Liver (tissue), 8 donors: ENCODE measurements at regions not wholly inside any gene's neighbourhood (a gene's known extent, or its start where the extent isn't known, plus 50 kb on each side); places are given as distances from the start of the nearest gene placed in this dataset.

Experiments used
- DNase-seq: peaks from one replicate; pipeline ENCODE4 v3.0.0-alpha.2; 2017; ENCODE audit warnings: low spot score
- H3K27ac ChIP-seq, 2 donors: one replicate each; pipeline ENCODE4 v1.7.0; 2013; ENCODE audit warnings: inconsistent platforms in 2 of 2, low read length in 2 of 2, control low read depth in 1 of 2, low read depth in 1 of 2, mild to moderate bottlenecking in 1 of 2
- H3K27me3 ChIP-seq, 4 donors: one replicate each; pipeline versions ENCODE4 v1.6.1 to v1.7.0; 2013; ENCODE audit warnings: low read length in 3 of 4, inconsistent platforms in 1 of 4, mild to moderate bottlenecking in 1 of 4, moderate library complexity in 1 of 4; ENCODE audit not compliant: control insufficient read depth in 4 of 4, insufficient read depth in 4 of 4
- H3K36me3 ChIP-seq, 4 donors: one replicate each; pipeline versions ENCODE4 v1.6.1 to v1.7.0; 2013; ENCODE audit warnings: low read length in 3 of 4, mild to moderate bottlenecking in 3 of 4, low read depth in 1 of 4, moderate library complexity in 1 of 4; ENCODE audit not compliant: control insufficient read depth in 4 of 4, insufficient read depth in 3 of 4
- H3K4me1 ChIP-seq, 4 donors: one replicate each; pipeline versions ENCODE4 v1.6.1 to v1.7.0; 2013; ENCODE audit warnings: low read length in 3 of 4, mild to moderate bottlenecking in 3 of 4, moderate library complexity in 1 of 4; ENCODE audit not compliant: control insufficient read depth in 4 of 4, insufficient read depth in 4 of 4
- H3K4me3 ChIP-seq, 3 donors: one replicate each; pipeline versions ENCODE4 v1.6.1 to v1.7.0; 2013; ENCODE audit warnings: low read length in 3 of 3, control low read depth in 1 of 3, low read depth in 1 of 3, mild to moderate bottlenecking in 1 of 3
- H3K9ac ChIP-seq, 2 donors: one replicate each; pipeline ENCODE4 v1.7.0; 2013; ENCODE audit warnings: low read length in 2 of 2, mild to moderate bottlenecking in 2 of 2, moderate library complexity in 2 of 2, control low read depth in 1 of 2, low read depth in 1 of 2
- H3K9me3 ChIP-seq, 4 donors: one replicate each; pipeline versions ENCODE4 v1.6.1 to v1.7.0; 2013; ENCODE audit warnings: low read length in 3 of 4; ENCODE audit not compliant: control insufficient read depth in 4 of 4
- EGR1 ChIP-seq, 2 donors: IDR thresholded peaks; 2 replicates each; pipeline ENCODE4 v1.6.1; 2016 to 2018; ENCODE audit warnings: antibody characterized with exemption in 2 of 2, low read depth in 2 of 2
- FOXA1 ChIP-seq: IDR thresholded peaks from 2 replicates; pipeline ENCODE4 v1.6.1; 2016; ENCODE audit warnings: antibody characterized with exemption
- FOXA2 ChIP-seq: IDR thresholded peaks from 2 replicates; pipeline ENCODE4 v1.6.1; 2016; ENCODE audit warnings: antibody characterized with exemption
- GABPA ChIP-seq, 2 donors: IDR thresholded peaks in 1 of 2; conservative IDR thresholded peaks in 1 of 2; 2 replicates each; pipeline ENCODE4 v1.6.1; 2016; ENCODE audit warnings: antibody characterized with exemption in 2 of 2, mild to moderate bottlenecking in 1 of 2, moderate library complexity in 1 of 2
- HNF4A ChIP-seq, 2 donors: conservative IDR thresholded peaks; 2 replicates each; pipeline ENCODE4 v1.6.1; 2016; ENCODE audit warnings: antibody characterized with exemption in 2 of 2, mild to moderate bottlenecking in 2 of 2
- HNF4G ChIP-seq: IDR thresholded peaks from 2 replicates; pipeline ENCODE4 v1.6.1; 2016; ENCODE audit warnings: antibody characterized with exemption
- JUND ChIP-seq, 2 donors: IDR thresholded peaks; 2 replicates each; pipeline ENCODE4 v1.6.1; 2016; ENCODE audit warnings: antibody characterized with exemption in 2 of 2
- NR2F2 ChIP-seq: IDR thresholded peaks from 2 replicates; pipeline ENCODE4 v1.6.1; 2016; ENCODE audit warnings: antibody characterized with exemption
- RAD21 ChIP-seq, 2 donors: IDR thresholded peaks; 2 replicates each; pipeline ENCODE4 v1.6.1; 2016; ENCODE audit warnings: antibody characterized with exemption in 2 of 2, mild to moderate bottlenecking in 2 of 2
- RXRA ChIP-seq, 2 donors: IDR thresholded peaks; 2 replicates each; pipeline ENCODE4 v1.6.1; 2017 to 2018; ENCODE audit warnings: antibody characterized with exemption in 2 of 2, mild to moderate bottlenecking in 1 of 2
- SP1 ChIP-seq: IDR thresholded peaks from 2 replicates; pipeline ENCODE4 v1.6.1; 2018; ENCODE audit warnings: antibody characterized with exemption, mild to moderate bottlenecking
- TAF1 ChIP-seq: conservative IDR thresholded peaks from 2 replicates; pipeline ENCODE4 v1.6.1; 2016; ENCODE audit warnings: antibody characterized with exemption, mild to moderate bottlenecking
- YY1 ChIP-seq: IDR thresholded peaks from 2 replicates; pipeline ENCODE4 v1.6.1; 2016; ENCODE audit warnings: antibody characterized with exemption, mild to moderate bottlenecking
- ZBTB33 ChIP-seq: IDR thresholded peaks from 2 replicates; pipeline ENCODE4 v1.6.1; 2016; ENCODE audit warnings: antibody characterized with exemption
- WGBS: extraction: QIAGEN DNeasy Blood & Tissue Kit; methylation state at CpG from one replicate; pipeline ENCODE4 v1.1.7; 2013; 5-methylcytosine and 5-hydroxymethylcytosine counted together
- TF ChIP-seq, protein P1 (sequence below): IDR thresholded peaks from 2 replicates; pipeline ENCODE4 v1.6.1; 2016; ENCODE audit warnings: antibody characterized with exemption, mild to moderate bottlenecking
- TF ChIP-seq, protein P2 (sequence below): IDR thresholded peaks from 2 replicates; pipeline ENCODE4 v1.6.1; 2016; ENCODE audit warnings: antibody characterized with exemption
- TF ChIP-seq, protein P3 (sequence below): fragments of 150-350 bp; IDR thresholded peaks from 2 replicates; pipeline ENCODE4 v1.5.1; 2017; ENCODE audit warnings: improper control_type of control experiment, low read depth, low read length; ENCODE audit not compliant: missing input control
- TF ChIP-seq, protein P4 (sequence below): IDR thresholded peaks from 2 replicates; pipeline ENCODE4 v1.6.1; 2016; ENCODE audit warnings: antibody characterized with exemption
- donor health status: healthy.
- donor health status: healthy.
- donor health status: healthy.
- donor health status: healthy.
- donor health status: healthy.

DNA sequence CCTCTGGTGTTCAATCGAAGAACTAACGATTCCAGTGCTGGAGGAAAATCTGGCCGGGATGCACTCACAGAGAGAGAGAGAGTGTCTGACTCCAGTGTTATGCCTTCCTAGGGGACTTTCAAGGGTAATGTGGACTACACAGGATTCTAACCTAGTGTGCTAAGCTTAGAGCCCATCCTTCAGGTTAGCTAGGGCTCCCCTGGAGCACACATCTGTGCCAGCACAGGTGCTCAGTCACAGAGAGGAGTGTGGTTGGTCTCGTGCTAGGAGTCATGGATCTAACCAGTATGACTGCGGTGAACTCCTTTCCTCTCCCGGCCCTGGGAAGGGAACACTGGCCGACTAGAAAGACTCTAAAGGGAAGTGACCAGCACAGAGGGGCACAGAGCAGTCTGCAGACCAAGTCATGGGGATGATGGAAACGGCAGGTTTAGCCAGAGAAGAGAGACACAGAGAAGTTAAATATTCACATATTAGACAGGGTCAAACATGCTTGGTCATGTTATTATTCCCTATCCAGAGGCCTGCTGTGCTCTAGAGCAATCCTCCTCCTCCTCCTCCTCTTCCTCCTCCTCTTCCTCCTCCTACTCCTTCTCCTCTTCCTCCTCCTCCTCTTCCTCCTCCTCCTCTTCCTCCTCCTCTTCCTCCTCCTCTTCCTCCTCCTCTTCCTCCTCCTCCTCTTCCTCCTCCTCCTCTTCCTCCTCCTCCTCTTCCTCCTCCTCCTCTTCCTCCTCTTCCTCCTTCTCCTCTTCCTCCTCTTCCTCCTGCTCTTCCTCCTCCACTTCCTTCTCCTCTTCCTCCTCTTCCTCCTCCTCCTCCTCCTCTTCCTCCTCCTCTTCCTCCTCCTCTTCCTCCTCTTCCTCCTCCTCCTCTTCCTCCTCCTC is 280.3 kb downstream of the XXYLT1 start:
- no peaks in the 10 kb centered on the region for H3K4me1 ChIP-seq
- no peak overlapping the region for H3K27ac ChIP-seq
- DNase-seq = peak; percentile 27
- no peaks in the 10 kb centered on the region for H3K27me3 ChIP-seq
- H3K36me3 ChIP-seq = no peaks in the 10 kb centered on the region
- H3K9ac ChIP-seq = no peak overlapping the region
- TF ChIP-seq JUND (IDR thresholded peaks at IDR 0.05) = no peak
- TF ChIP-seq RAD21 (IDR thresholded peaks at IDR 0.05) = no peak
- TF ChIP-seq RXRA (IDR thresholded peaks at IDR 0.05) = no peak
- TF ChIP-seq, protein P1, sequence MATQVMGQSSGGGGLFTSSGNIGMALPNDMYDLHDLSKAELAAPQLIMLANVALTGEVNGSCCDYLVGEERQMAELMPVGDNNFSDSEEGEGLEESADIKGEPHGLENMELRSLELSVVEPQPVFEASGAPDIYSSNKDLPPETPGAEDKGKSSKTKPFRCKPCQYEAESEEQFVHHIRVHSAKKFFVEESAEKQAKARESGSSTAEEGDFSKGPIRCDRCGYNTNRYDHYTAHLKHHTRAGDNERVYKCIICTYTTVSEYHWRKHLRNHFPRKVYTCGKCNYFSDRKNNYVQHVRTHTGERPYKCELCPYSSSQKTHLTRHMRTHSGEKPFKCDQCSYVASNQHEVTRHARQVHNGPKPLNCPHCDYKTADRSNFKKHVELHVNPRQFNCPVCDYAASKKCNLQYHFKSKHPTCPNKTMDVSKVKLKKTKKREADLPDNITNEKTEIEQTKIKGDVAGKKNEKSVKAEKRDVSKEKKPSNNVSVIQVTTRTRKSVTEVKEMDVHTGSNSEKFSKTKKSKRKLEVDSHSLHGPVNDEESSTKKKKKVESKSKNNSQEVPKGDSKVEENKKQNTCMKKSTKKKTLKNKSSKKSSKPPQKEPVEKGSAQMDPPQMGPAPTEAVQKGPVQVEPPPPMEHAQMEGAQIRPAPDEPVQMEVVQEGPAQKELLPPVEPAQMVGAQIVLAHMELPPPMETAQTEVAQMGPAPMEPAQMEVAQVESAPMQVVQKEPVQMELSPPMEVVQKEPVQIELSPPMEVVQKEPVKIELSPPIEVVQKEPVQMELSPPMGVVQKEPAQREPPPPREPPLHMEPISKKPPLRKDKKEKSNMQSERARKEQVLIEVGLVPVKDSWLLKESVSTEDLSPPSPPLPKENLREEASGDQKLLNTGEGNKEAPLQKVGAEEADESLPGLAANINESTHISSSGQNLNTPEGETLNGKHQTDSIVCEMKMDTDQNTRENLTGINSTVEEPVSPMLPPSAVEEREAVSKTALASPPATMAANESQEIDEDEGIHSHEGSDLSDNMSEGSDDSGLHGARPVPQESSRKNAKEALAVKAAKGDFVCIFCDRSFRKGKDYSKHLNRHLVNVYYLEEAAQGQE = no peak
- TF ChIP-seq SP1 = no peak
- no peak for TF ChIP-seq HNF4G
- TF ChIP-seq, protein P2, sequence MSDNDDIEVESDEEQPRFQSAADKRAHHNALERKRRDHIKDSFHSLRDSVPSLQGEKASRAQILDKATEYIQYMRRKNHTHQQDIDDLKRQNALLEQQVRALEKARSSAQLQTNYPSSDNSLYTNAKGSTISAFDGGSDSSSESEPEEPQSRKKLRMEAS = no peak
- TF ChIP-seq EGR1 (IDR thresholded peaks at IDR 0.05; ENCODE audit: low read depth in 2 of 2) = no peak
- no peak for TF ChIP-seq FOXA2
- no peak for TF ChIP-seq NR2F2
- TF ChIP-seq ZBTB33 = no peak
- no peak for TF ChIP-seq TAF1
- TF ChIP-seq FOXA1 = no peak
- H3K4me3 ChIP-seq = no peak overlapping the region
- no peaks in the 10 kb centered on the region for H3K9me3 ChIP-seq
- WGBS = 87% methylated on average over 8 of the region's 8 CpGs

DNA sequence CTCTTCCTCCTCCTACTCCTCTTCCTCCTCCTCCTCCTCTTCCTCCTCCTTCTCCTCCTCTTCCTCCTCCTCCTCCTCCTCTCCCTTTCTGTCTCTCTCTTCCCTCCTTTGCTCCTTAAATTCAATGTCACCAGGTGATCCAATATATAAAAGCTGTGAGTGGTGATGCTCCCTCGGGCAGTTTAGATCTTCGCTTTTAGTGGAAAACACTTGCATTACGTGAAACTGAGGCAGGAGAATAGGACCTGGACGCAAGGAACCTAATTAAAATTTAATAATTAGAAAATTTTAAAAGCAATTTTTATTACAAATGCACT is 279.7 kb downstream of the XXYLT1 start:
- DNase-seq = no peak
- no peaks in the 10 kb centered on the region for H3K36me3 ChIP-seq
- H3K4me3 ChIP-seq = no peak overlapping the region
- H3K9me3 ChIP-seq = no peaks in the 10 kb centered on the region
- no peaks in the 10 kb centered on the region for H3K27me3 ChIP-seq
- no peak overlapping the region for H3K9ac ChIP-seq
- no peak overlapping the region for H3K27ac ChIP-seq
- 84% methylated on average over 4 of the region's 4 CpGs for WGBS
- H3K4me1 ChIP-seq = no peaks in the 10 kb centered on the region
- no peak for TF ChIP-seq RXRA (IDR thresholded peaks at IDR 0.05)
- no peak for TF ChIP-seq FOXA1
- TF ChIP-seq, protein P3, sequence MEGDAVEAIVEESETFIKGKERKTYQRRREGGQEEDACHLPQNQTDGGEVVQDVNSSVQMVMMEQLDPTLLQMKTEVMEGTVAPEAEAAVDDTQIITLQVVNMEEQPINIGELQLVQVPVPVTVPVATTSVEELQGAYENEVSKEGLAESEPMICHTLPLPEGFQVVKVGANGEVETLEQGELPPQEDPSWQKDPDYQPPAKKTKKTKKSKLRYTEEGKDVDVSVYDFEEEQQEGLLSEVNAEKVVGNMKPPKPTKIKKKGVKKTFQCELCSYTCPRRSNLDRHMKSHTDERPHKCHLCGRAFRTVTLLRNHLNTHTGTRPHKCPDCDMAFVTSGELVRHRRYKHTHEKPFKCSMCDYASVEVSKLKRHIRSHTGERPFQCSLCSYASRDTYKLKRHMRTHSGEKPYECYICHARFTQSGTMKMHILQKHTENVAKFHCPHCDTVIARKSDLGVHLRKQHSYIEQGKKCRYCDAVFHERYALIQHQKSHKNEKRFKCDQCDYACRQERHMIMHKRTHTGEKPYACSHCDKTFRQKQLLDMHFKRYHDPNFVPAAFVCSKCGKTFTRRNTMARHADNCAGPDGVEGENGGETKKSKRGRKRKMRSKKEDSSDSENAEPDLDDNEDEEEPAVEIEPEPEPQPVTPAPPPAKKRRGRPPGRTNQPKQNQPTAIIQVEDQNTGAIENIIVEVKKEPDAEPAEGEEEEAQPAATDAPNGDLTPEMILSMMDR = no peak
- TF ChIP-seq RAD21 (IDR thresholded peaks at IDR 0.05) = no peak
- TF ChIP-seq, protein P4, sequence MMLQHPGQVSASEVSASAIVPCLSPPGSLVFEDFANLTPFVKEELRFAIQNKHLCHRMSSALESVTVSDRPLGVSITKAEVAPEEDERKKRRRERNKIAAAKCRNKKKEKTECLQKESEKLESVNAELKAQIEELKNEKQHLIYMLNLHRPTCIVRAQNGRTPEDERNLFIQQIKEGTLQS = no peak
- TF ChIP-seq SP1 = no peak
- TF ChIP-seq YY1 = no peak
- no peak for TF ChIP-seq GABPA (IDR thresholded peaks at IDR 0.05 in 1 of 2, conservative IDR thresholded peaks at IDR 0.05 in 1 of 2)
- TF ChIP-seq HNF4A (conservative IDR thresholded peaks at IDR 0.05) = no peak
- no peak for TF ChIP-seq EGR1 (IDR thresholded peaks at IDR 0.05; ENCODE audit: low read depth in 2 of 2)
- TF ChIP-seq ZBTB33 = no peak
